SW480 (cell line): ENCODE measurements at regions not wholly inside any gene's neighbourhood (a gene's known extent, or its start where the extent isn't known, plus 50 kb on each side); places are given as distances from the start of the nearest gene placed in this dataset.
A peak's percentile ranks its signal among the peaks of the same experiment; 100 is the strongest.

ENCODE experiments used
- DNase-seq: peaks from one replicate; pipeline ENCODE4 v3.0.0-alpha.2; 2016; ENCODE audit warnings: low spot score

DNA sequence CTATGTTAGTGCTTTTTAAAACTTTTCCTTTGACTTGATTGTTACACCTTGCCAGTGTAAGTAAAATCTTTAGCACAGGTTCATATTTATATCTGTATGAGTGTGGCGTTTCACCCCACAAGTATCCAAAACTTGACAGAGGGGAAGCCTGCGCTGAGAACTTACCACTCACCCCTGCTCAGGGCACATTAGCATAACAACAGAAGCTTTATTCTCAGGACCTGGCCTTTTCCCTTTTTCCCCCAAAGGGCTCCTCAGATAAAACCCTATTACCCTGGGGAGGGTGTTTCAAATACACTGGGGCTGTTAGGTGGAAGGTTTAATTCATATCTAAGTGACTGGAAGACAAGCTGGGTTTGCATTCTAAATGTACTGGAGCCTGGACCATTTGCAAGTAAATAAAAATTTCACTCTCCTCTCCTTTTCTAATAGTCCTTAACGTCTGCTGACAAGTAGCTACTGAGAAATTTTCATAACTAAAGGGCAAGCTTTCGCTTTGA is 276.6 kb downstream of the RNF152 start:
- DNase-seq: no peak

DNA sequence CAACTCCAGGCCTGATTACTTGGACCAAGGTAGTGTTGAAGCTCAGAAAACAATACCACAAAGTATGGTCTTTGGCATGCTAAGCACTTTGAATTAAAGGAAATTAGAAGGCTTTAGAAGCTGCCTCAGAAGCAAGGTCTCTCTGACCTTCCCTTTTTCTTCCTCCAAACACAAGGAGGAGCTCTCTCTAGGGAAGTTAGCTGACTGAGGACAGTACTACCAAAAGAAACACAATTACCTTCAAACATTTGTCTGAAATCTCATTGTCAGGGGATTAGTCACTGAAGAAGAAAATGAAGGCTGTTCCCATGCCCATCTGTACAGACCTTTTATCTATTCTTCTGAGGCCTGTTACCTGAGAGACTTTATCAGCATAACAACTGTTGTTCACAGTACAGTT is 279.3 kb downstream of the CDH20 start:
- no peak for DNase-seq

DNA sequence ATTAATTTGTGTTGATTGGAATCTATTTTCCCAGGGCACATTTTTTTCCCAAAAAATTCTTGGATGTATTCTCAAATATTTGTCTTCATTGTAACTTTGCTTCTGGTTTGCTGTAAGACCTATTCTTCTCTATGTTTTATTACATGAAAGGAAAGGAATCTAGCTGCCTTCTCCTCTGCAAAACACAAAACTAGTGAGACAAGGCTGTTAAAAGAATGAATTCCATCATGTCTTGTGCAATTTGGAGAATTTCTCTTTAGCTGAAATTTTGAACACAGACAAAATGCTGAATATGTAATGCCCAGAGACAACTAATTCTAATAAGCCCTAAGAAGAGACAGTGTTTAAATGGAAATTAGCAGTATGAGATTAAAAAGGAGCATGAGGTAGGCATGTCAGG is 275.9 kb downstream of the CDH20 start:
- no peak for DNase-seq

DNA sequence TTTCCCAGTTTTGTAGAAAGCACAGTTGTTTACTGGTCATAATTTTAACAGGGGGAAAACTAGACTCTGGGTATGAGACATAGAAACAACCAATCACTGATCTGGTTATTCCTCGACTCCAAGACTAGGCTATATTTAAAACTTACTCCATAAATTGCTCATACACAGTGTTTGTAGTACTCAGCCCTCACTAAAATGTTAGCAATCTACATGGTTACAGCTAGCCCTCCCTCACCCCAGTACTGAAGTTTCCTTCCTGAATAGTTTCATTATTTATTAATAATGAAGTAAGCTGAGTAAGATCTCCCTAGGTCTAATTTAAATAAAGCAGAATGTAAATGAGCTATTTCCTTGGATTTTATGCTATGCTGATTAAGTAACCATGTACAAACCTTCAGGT is 275.1 kb downstream of the CDH20 start:
- no peak for DNase-seq

DNA sequence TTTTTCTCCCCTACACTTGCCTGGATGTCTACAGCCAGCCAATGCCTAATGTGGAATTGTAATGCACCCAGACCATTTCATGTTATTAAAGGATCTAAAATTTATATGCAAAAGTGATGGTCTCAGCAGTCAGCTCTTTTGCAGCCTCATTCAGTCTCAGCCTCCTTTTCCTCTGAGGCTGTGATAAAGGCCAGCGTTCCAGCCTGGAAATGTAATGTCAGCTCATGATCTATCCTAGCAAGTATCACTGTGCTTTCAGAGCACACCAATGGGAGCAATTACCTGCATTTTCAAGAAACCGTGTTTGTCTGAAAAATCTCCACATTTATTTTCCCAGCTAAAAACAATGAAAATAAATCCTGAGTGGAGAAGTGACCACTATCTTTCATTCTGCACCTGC is 274.6 kb downstream of the CDH20 start:
- DNase-seq: no peak

DNA sequence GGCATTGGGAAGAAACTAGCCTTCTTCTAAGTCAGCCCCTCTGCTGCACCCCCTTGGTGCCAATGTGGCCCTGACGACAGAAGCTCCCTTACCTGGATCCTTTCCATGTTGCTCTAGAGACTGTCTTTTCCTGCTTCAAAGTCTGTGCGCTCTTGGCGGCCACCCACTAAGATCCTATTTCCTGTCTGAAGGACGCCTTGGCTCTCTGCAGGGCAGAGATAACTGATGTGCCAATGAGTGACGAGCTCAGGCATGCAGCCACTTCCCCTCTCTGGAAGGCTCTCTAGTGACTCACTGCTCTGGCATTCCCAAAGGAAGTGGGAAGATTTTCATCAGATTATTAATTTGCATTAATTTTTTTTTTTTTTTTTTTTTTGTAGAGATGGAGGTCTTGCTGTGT is 273.5 kb downstream of the CDH20 start:
- peak; percentile 39 for DNase-seq

DNA sequence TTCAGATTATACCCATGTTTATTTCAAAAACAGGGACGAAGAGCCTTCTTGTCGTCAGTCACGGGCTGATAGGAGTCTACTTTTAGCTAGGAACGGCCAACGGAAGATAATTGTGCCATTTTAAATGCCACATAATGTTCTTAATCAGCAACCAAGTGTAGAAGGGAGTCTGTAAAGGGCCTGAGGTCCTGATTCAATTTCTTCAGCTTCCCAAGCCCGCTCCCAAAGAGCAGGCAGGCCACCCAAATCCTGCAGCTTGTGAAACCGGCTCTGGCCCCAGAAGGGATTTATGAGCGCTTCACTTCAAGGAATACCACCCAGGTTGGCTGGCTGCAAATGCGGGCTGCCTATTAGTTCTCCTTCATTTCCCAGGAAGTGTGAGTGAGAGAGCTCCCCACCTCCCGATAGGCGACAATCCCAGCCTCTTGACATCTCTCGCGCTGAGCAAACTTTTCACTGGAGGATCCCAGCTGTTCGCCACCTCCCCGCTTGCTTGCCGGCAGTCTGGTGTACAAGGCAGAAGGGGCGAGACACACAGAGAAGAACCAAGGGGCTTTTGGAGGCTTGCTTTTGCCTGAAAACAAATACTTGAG is 272.9 kb downstream of the CDH20 start:
- DNase-seq: no peak

DNA sequence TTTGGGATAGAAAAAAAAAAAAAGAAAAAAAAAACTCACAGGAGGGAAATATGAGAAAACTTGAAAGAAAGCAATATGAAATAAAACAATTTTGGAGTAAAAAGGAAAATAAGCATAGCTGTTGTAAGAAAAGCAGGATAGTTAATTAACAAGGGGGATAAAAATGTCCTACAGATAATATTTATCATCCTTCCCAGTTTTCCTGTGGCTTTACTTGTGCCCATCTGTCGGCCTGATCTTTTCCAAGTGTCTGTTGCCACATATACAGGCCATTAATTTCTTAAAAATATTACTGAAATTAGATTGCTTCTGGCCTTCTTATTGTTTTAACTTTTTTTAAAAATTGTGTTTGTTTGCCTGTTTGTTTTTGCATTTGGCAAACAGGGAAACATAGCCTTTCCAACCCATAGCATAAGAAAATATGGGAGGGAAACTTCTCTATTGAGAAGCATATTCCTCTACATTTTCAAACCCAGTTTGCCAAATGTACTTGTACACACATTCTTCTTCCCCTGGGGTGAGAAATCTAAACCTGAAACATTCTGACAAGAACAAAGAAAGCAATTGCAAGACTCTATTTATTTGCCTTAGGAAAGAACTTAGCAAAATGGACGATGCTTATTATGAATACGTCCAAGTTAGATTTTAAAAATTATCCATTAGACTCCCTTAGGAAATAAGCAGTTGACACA is 272.3 kb downstream of the CDH20 start:
- no peak for DNase-seq
